Body of pancreas (tissue), 4 donors: ENCODE measurements at regions not wholly inside any gene's neighbourhood (a gene's known extent, or its start where the extent isn't known, plus 50 kb on each side); places are given as distances from the start of the nearest gene placed in this dataset.

Source experiments
- ATAC-seq: fragments of 150-250 bp; one replicate; pipeline ENCODE4 v1.9.1; 2016
- DNase-seq, 4 donors: peaks; one replicate each; pipeline ENCODE4 v3.0.0-alpha.2; 2019
- H3K27ac ChIP-seq, 4 donors: fragments of 200-600 bp; sonication (generic); 1 replicate in 3 of 4; 2 replicates in 1 of 4; pipeline versions ENCODE4 v1.5.1 to v1.6.1; 2016 to 2019; ENCODE audit warnings: mild to moderate bottlenecking in 1 of 4, mixed read lengths in 1 of 4, moderate library complexity in 1 of 4
- H3K27me3 ChIP-seq, 2 donors: fragments of 200-600 bp; sonication (generic); one replicate each; pipeline ENCODE4 v1.6.0; 2016; ENCODE audit warnings: mild to moderate bottlenecking in 1 of 2
- H3K36me3 ChIP-seq, 2 donors: fragments of 200-600 bp; sonication (generic); replicated peaks in 1 of 2; 2 replicates each; pipeline ENCODE4 v1.5.1; 2016; ENCODE audit warnings: low read depth in 2 of 2; ENCODE audit not compliant: insufficient read depth in 1 of 2
- H3K4me1 ChIP-seq: fragments of 200-600 bp; sonication (generic); one replicate; pipeline ENCODE4 v1.6.0; 2016
- H3K4me3 ChIP-seq, 2 donors: fragments of 200-600 bp; sonication (generic); 1 replicate in 1 of 2; 2 replicates in 1 of 2; pipeline ENCODE4 v1.5.1; 2016 to 2019
- H3K9me3 ChIP-seq, 3 donors: fragments of 200-600 bp; sonication (generic); 1 replicate in 2 of 3; 2 replicates in 1 of 3; pipeline ENCODE4 v1.5.1; 2016
- CTCF ChIP-seq, 7 experiments: fragments of 450-650 bp in 4 of 7; fragments of 200-600 bp in 3 of 7; sonication (generic) in 3 of 7; IDR thresholded peaks; one replicate each; pipeline ENCODE4 v1.5.1; 2016 to 2019; ENCODE audit warnings: antibody characterized with exemption in 7 of 7
- POLR2A ChIP-seq, 3 donors: fragments of 450-650 bp; IDR thresholded peaks; one replicate each; pipeline ENCODE4 v1.6.1; 2016; ENCODE audit warnings: antibody characterized with exemption in 3 of 3, mild to moderate bottlenecking in 2 of 3
- WGBS, 2 donors: methylation state at CpG; one replicate each; pipeline ENCODE4 v1.1.5; 2017; 5-methylcytosine and 5-hydroxymethylcytosine counted together
- intact Hi-C: fragments of 100-400 bp; cut with DNase I; formaldehyde crosslinking; loops from one replicate; pipeline ENCODE4 v1.15.1; 2023

GRCh38 chr2:118593257-118593656 lies 254.2 kb downstream of the EN1 start:
- Histone ChIP-seq H3K27me3 (no peaks in the 10 kb centered on the region), H3K36me3 (no peaks in the 10 kb centered on the region), H3K4me3 (no peak overlapping the region), H3K27ac (no peak overlapping the region), H3K9me3 (no peaks in the 10 kb centered on the region), H3K4me1 (no peaks in the 10 kb centered on the region)
- ATAC-seq (no peak), DNase-seq (no peak)
- 93 to 94% methylated on average over 1 of the region's 1 CpG for WGBS, 2 donors
- intact Hi-C loops = no loop called here
- TF ChIP-seq CTCF (IDR thresholded peaks at IDR 0.05) = no peak
- TF ChIP-seq POLR2A (IDR thresholded peaks at IDR 0.05) = no peak

GRCh38 chr2:118591223-118591622 lies 256.2 kb downstream of the EN1 start:
- ATAC-seq = no peak
- H3K36me3 ChIP-seq = no peaks in the 10 kb centered on the region
- no peak overlapping the region for H3K4me3 ChIP-seq
- no peak overlapping the region for H3K27ac ChIP-seq
- 82 to 84% methylated on average over 7 of the region's 7 CpGs for WGBS, 2 donors
- H3K27me3 ChIP-seq = no peaks in the 10 kb centered on the region
- TF ChIP-seq CTCF (IDR thresholded peaks at IDR 0.05) = no peak
- intact Hi-C loops = no loop called here
- H3K4me1 ChIP-seq = no peaks in the 10 kb centered on the region
- DNase-seq = no peak
- no peaks in the 10 kb centered on the region for H3K9me3 ChIP-seq

- WGBS, 2 donors = 87 to 94% methylated on average over 3 of the region's 3 CpGs
- no peak for DNase-seq
- H3K27me3 ChIP-seq = no peaks in the 10 kb centered on the region
- H3K36me3 ChIP-seq = no peaks in the 10 kb centered on the region
- no peak for ATAC-seq
- H3K9me3 ChIP-seq = no peaks in the 10 kb centered on the region
- no peak overlapping the region for H3K4me3 ChIP-seq
- H3K27ac ChIP-seq = no peak overlapping the region
- TF ChIP-seq CTCF (IDR thresholded peaks at IDR 0.05) (no peak), POLR2A (IDR thresholded peaks at IDR 0.05) (no peak)
- H3K4me1 ChIP-seq = no peaks in the 10 kb centered on the region
- intact Hi-C loops = no loop called here
These were observed 257.7 kb downstream of the EN1 start for GRCh38 chr2:118589721-118590120.

- intact Hi-C loops = no loop called here
- Histone ChIP-seq H3K4me1 (no peaks in the 10 kb centered on the region), H3K36me3 (no peaks in the 10 kb centered on the region), H3K27me3 (no peaks in the 10 kb centered on the region), H3K27ac (no peak overlapping the region), H3K4me3 (no peak overlapping the region), H3K9me3 (no peaks in the 10 kb centered on the region)
- 68 to 86% methylated on average over 6 of the region's 6 CpGs for WGBS, 2 donors
- DNase-seq = no peak
- ATAC-seq = no peak
- TF ChIP-seq CTCF (IDR thresholded peaks at IDR 0.05) = no peak
- TF ChIP-seq POLR2A (IDR thresholded peaks at IDR 0.05) = no peak
These were observed 258.6 kb downstream of the EN1 start for GRCh38 chr2:118588850-118589249.

GRCh38 chr2:118586312-118586711 lies 261.1 kb downstream of the EN1 start:
- intact Hi-C loops = no loop called here
- Histone ChIP-seq H3K27me3 (no peaks in the 10 kb centered on the region), H3K27ac (no peak overlapping the region), H3K4me1 (no peaks in the 10 kb centered on the region), H3K9me3 (no peaks in the 10 kb centered on the region), H3K4me3 (no peak overlapping the region), H3K36me3 (no peaks in the 10 kb centered on the region)
- 92 to 100% methylated on average over 1 of the region's 1 CpG for WGBS, 2 donors
- no peak for TF ChIP-seq CTCF (IDR thresholded peaks at IDR 0.05)
- no peak for TF ChIP-seq POLR2A (IDR thresholded peaks at IDR 0.05)
- DNase-seq (no peak), ATAC-seq (no peak)
